Activated naive CD8-positive, alpha-beta T cell treated with anti-CD3 and anti-CD28 coated beads, Interleukin-2, amount 10 ng/mL, durations not matched to agents 7 days and 5 days (primary cell): ENCODE measurements at regions not wholly inside any gene's neighbourhood (a gene's known extent, or its start where the extent isn't known, plus 50 kb on each side); places are given as distances from the start of the nearest gene placed in this dataset.

ENCODE experiments used
- ATAC-seq: fragments of 150-1000 bp; cut with Tn5 transposase; one replicate; pipeline ENCODE4 v1.10.0; 2021; ENCODE audit warnings: low read depth, moderate library complexity
- POLR2A ChIA-PET: fragments of 350-600 bp; sonication (Branson Sonifier 250); formaldehyde crosslinking; loops from one replicate; lab custom pipeline; 2021; ENCODE audit warnings: antibody characterized with exemption; lab: Charles Lee
- DNase-seq: peaks from one replicate; pipeline ENCODE4 v3.0.0; 2021
- H3K27ac Mint-ChIP-seq: one replicate; pipeline ENCODE4 v1.8.0; 2022; ENCODE audit warnings: mild to moderate bottlenecking, mixed read lengths
- H3K27me3 Mint-ChIP-seq: one replicate; pipeline ENCODE4 v1.8.0; 2022; ENCODE audit warnings: mild to moderate bottlenecking, moderate library complexity, mixed read lengths
- H3K36me3 Mint-ChIP-seq: one replicate; pipeline ENCODE4 v1.8.0; 2021; ENCODE audit warnings: mild to moderate bottlenecking, mixed read lengths
- H3K4me1 Mint-ChIP-seq: one replicate; pipeline ENCODE4 v1.8.0; 2021; ENCODE audit warnings: mixed read lengths
- H3K4me3 Mint-ChIP-seq: one replicate; pipeline ENCODE4 v1.8.0; 2022; ENCODE audit warnings: mild to moderate bottlenecking, moderate library complexity, mixed read lengths
- H3K9me3 Mint-ChIP-seq: one replicate; pipeline ENCODE4 v1.8.0; 2021; ENCODE audit warnings: mixed read lengths

- H3K27ac Mint-ChIP-seq: no peak overlapping the region
- no peak for ATAC-seq
- H3K27me3 Mint-ChIP-seq: no peaks in the 10 kb centered on the region
- no peak overlapping the region for H3K4me3 Mint-ChIP-seq
- POLR2A ChIA-PET: no interaction called here
- H3K36me3 Mint-ChIP-seq: no peaks in the 10 kb centered on the region
- DNase-seq: no peak
- H3K4me1 Mint-ChIP-seq: no peaks in the 10 kb centered on the region
- peaks cover 7% of the 10 kb centered on the region for H3K9me3 Mint-ChIP-seq
Observed at GRCh38 chr14:82604819-82605218, 1071.2 kb upstream of the SEL1L start.

DNA sequence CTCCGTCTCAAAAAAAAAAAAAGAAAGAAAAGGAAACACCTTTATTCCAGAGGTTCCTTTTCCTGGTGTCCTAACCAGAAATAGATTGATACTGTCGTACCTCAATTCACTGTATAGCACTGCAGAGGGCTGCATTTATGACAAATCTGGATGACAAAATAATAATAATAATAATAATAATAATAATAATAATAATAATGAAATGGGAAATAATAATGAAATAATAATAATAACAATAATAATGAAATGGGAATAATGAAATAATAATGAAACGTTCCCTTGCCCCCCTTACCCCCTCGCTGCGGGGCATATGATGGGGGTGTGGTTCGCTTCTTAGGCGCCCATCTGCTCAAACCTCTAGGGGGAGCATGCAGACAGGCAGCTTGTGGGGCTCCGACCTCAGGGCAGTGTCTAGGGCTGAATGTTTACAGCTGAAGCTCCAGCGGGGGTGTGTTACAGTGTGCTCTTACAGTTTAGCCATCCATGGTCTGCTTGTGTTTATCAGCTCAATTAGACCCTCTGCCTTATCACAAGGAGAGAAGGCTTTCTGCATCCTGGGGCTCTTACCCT is 1088.3 kb upstream of the SEL1L start:
- no peaks in the 10 kb centered on the region for H3K27me3 Mint-ChIP-seq

DNA sequence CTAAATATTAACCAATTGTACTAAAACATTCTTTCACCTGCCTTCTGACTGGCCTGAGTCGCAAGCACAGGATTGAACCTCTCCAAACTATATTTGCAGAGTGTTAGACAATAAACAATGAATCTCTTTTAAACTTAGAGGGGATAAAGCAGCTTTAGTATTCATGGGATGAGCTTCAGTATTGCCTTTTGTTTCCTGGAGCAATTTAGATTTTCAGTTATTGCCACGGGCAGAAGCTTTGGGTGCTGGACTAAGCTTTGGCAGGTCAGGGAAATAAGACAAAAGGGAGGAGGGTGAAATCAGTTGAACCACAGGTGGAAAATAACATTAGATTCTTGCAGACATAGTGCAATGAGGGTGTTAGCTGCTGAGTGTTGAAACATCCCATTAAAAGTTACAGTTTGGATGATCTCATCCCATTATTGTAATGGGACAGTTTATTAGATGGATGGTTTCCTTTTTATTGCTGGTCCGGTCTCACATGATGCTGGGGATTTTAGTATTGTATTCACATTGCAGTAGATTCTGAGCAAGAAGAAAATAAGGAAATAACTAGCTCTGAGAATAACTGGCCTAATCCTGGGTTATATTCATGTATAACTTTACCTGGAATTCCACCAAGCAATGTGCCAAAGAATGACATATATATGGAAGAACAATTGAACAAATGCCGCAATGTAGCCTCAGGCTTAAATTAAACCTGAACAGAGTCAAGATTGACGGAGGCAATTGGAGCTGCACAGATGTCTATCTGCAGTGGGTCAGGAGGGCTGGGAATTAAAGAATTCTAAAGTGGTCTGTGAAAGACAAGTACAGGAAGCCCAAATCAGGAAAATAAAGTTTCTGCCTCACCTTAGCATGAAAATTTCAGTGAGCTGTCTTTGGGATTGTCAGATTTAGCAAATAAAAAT is 1092.8 kb upstream of the SEL1L start:
- POLR2A ChIA-PET: no interaction called here
- no peak for ATAC-seq
- Mint-ChIP-seq H3K9me3 (no peaks in the 10 kb centered on the region), H3K4me1 (no peaks in the 10 kb centered on the region), H3K27me3 (no peaks in the 10 kb centered on the region), H3K27ac (no peak overlapping the region), H3K4me3 (no peak overlapping the region), H3K36me3 (no peaks in the 10 kb centered on the region)
- no peak for DNase-seq

More for the DNA sequence above, 1088.3 kb upstream of the SEL1L start:
- Mint-ChIP-seq H3K4me3 (no peak overlapping the region), H3K9me3 (peaks cover 3% of the 10 kb centered on the region), H3K27ac (no peak overlapping the region), H3K4me1 (no peaks in the 10 kb centered on the region), H3K36me3 (no peaks in the 10 kb centered on the region)
- POLR2A ChIA-PET: no interaction called here
- ATAC-seq: no peak
- no peak for DNase-seq

DNA sequence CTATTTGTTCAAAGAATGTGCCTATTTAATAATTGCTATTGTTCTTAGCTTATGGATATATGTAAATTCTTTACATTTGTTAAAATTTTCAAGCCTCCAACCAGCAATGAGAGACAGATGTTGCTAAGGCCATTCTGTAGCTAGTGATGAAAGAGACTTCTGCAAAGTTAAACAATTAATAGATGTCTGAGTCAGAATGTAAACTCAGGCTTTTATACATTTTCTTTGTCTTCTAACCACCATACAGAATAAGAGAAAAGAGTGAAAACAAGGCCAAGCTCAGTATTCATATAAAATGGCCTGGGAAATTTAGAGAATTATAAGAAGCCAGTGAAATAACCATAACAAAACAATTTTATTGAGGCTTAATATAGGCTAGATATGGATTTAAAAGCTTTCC is 1102.3 kb upstream of the SEL1L start:
- Mint-ChIP-seq H3K4me1 (no peaks in the 10 kb centered on the region), H3K27ac (no peak overlapping the region), H3K27me3 (no peaks in the 10 kb centered on the region), H3K9me3 (peaks cover 5% of the 10 kb centered on the region), H3K4me3 (no peak overlapping the region), H3K36me3 (no peaks in the 10 kb centered on the region)
- POLR2A ChIA-PET: no interaction called here
- DNase-seq: no peak
- ATAC-seq: no peak

DNA sequence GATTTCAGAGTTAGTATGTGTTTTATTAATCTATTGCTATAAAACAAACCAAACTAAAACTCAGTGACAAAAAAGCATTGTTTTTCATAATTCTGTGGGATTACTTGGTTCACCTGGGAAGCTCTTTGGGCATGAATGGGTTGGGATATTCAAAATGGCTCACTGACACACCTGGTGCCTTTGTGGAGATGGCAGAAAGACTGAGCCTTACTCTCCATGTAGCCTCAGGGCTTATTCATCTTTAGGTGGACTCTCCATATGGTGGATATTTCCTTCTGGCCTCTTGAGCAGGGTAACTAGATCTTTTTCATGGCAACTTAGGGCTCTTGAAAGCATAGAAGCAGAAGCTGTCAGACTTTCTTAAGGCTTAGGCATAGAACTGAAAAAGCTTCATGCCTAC is 1102.8 kb upstream of the SEL1L start:
- no peak overlapping the region for H3K27ac Mint-ChIP-seq
- POLR2A ChIA-PET: no interaction called here
- H3K9me3 Mint-ChIP-seq: peaks cover 5% of the 10 kb centered on the region
- no peaks in the 10 kb centered on the region for H3K4me1 Mint-ChIP-seq
- no peak overlapping the region for H3K4me3 Mint-ChIP-seq
- no peaks in the 10 kb centered on the region for H3K36me3 Mint-ChIP-seq
- H3K27me3 Mint-ChIP-seq: no peaks in the 10 kb centered on the region
- DNase-seq: no peak
- no peak for ATAC-seq

GRCh38 chr14:82641050-82641540 is 1107.4 kb upstream of the SEL1L start:
- no peak for DNase-seq
- Mint-ChIP-seq H3K27ac (no peak overlapping the region), H3K9me3 (peaks cover 4% of the 10 kb centered on the region), H3K36me3 (no peaks in the 10 kb centered on the region), H3K4me1 (no peaks in the 10 kb centered on the region), H3K4me3 (no peak overlapping the region), H3K27me3 (no peaks in the 10 kb centered on the region)
- POLR2A ChIA-PET: no interaction called here
- ATAC-seq: no peak

DNA sequence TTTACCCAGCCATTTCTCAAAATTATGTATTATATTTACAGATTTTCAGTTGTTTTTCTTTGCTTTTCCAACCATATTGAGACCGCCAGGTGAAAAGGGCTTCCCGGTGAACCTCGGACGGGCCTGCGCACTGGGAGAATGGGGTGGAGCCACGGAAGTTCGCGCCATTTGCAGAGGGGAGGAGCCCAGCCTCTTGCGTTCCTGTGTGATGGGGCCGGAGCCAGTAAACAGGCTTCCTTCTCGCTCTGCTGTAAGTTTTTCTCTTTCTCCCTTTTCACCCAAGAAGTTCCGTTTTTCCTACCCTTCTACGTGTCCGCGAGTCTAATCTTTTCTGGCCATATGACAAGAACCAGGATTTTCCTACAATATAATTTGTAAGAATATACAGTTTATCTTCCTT is 1108.8 kb upstream of the SEL1L start:
- no peaks in the 10 kb centered on the region for H3K4me1 Mint-ChIP-seq
- ATAC-seq (no peak), DNase-seq (peak; percentile 19)
- H3K27ac Mint-ChIP-seq: no peak overlapping the region
- no peaks in the 10 kb centered on the region for H3K36me3 Mint-ChIP-seq
- peaks cover 4% of the 10 kb centered on the region for H3K9me3 Mint-ChIP-seq
- no peaks in the 10 kb centered on the region for H3K27me3 Mint-ChIP-seq
- POLR2A ChIA-PET: no interaction called here
- peak overlapping the region; percentile 61 for H3K4me3 Mint-ChIP-seq

DNA sequence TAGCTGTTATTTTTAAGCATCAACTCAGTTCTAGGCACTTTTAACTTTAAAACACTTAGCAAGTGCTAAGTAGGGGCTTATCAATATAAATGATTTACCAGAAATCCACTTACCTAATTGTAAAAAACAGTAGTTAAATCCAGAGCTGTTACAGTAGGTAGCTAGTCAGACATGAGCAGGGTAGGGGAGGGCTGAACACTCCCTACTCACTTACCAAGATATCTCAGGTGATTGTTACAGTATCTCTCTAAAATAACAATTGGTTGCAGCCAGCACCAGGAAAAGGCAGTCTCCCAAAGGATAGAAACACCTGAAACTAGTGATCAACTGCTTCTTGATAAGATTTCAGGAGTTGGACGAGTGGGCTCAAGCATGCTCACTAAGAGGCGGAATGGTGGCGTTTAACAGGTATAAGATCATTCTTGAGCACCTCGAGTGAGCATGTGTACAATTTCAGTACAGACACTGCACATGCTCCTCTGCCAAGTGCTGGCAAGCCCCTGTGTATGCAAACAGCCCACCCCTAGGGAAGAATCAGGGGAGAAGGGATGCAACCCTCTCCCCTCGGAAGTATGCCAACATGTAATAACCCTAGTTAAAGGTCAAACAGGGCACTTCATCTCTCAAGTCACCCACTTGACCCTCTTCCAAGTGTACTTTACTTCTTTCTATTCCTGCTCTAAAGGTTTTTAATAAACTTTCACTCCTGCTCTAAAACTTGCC is 1113.6 kb upstream of the SEL1L start:
- ATAC-seq (no peak), DNase-seq (no peak)
- no peaks in the 10 kb centered on the region for H3K36me3 Mint-ChIP-seq
- no peaks in the 10 kb centered on the region for H3K4me1 Mint-ChIP-seq
- POLR2A ChIA-PET: no interaction called here
- H3K27ac Mint-ChIP-seq: no peak overlapping the region
- H3K4me3 Mint-ChIP-seq: no peak overlapping the region
- peaks cover 5% of the 10 kb centered on the region for H3K9me3 Mint-ChIP-seq
- no peaks in the 10 kb centered on the region for H3K27me3 Mint-ChIP-seq

DNA sequence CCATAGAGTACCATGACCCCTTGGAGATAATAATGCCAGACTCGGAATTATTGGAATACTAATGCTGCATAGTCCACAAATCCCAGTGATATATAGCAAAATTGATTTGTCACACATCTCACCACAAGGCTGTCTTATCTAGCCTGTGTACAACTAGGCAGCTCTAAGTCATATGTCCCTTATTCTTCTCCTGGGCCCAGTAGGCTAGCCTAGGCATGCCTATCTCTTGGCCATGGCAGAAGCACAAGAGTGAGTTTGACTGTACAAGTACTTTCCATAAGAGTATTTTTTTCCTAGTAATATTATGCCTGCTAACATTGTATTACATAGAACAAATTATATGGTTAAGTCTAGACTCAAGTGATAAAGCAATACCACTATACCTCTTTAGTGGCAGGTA is 1122.1 kb upstream of the SEL1L start:
- POLR2A ChIA-PET: no interaction called here
- Mint-ChIP-seq H3K4me3 (no peak overlapping the region), H3K9me3 (no peaks in the 10 kb centered on the region), H3K27ac (no peak overlapping the region), H3K27me3 (no peaks in the 10 kb centered on the region), H3K36me3 (no peaks in the 10 kb centered on the region), H3K4me1 (no peaks in the 10 kb centered on the region)
- DNase-seq (no peak), ATAC-seq (no peak)

DNA sequence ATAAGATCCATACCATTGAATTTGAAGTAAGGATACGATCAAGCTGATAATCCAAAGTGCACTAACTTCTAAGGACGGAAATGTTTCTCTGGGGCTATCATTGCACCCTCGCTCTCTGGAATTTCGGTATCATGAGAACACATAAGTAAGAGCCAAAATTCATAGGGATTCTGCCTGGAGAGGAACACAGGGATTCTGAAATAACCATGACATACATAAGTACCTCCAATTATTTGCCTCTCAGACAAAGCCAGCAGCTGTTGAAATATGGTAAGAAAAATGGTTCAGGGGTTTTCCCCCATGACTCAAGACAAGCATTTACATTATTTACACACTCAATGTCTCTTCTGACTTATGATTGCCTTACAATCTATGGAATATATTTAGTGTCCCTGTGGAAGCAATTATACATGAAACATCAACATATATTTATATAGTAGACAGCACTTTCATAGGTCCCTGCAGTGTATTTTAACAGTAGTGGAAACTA is 1123.6 kb upstream of the SEL1L start:
- Mint-ChIP-seq H3K4me1 (no peaks in the 10 kb centered on the region), H3K4me3 (no peak overlapping the region), H3K36me3 (no peaks in the 10 kb centered on the region), H3K27me3 (no peaks in the 10 kb centered on the region), H3K27ac (no peak overlapping the region), H3K9me3 (no peaks in the 10 kb centered on the region)
- no peak for DNase-seq
- POLR2A ChIA-PET: no interaction called here
- ATAC-seq: no peak

GRCh38 chr14:82661258-82661657 is 1127.6 kb upstream of the SEL1L start:
- no peaks in the 10 kb centered on the region for H3K4me1 Mint-ChIP-seq
- H3K36me3 Mint-ChIP-seq: no peaks in the 10 kb centered on the region
- ATAC-seq: no peak
- H3K4me3 Mint-ChIP-seq: no peak overlapping the region
- H3K27ac Mint-ChIP-seq: no peak overlapping the region
- H3K9me3 Mint-ChIP-seq: no peaks in the 10 kb centered on the region
- H3K27me3 Mint-ChIP-seq: no peaks in the 10 kb centered on the region
- DNase-seq: no peak
- POLR2A ChIA-PET: no interaction called here

DNA sequence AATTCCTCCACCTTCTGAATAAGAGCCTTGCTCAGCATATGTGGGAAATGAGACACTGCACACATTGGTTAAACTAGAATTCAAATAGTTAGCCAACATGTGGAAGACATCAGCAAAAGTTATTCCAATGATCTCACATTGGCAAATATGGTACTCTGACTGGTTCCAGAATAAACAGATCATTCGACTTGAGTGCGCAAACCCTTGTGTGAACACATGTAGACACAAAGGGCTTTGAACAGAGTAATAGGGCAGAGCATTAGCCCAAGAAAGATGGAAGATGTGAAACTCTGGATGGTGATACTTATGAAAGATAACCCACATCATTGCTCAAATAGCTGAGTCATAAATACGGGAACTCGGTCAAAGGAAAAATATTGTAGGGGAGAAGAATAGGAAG is 1133.4 kb upstream of the SEL1L start:
- no peak overlapping the region for H3K4me3 Mint-ChIP-seq
- H3K4me1 Mint-ChIP-seq: no peaks in the 10 kb centered on the region
- no peaks in the 10 kb centered on the region for H3K36me3 Mint-ChIP-seq
- no peak for ATAC-seq
- POLR2A ChIA-PET: no interaction called here
- no peak for DNase-seq
- H3K9me3 Mint-ChIP-seq: peaks cover 3% of the 10 kb centered on the region
- H3K27me3 Mint-ChIP-seq: no peaks in the 10 kb centered on the region
- no peak overlapping the region for H3K27ac Mint-ChIP-seq

DNA sequence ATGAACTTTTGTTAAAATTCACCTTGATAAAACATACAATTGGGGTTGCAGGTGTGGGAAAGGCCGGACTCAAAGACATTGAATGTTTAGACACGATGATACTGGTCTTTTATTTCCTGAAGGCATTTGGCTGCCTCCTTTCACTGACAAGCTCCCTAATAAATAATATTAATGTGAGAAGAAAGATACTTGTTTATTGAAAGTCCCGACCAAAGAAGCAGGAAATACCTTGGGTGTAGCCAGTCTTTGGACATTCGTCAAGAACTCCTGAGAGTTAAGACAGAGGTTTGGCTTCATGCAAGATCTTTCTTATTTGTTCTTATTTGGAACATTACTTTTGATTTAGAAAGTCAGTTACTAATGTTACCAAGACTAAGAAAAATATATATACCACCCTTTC is 1133.8 kb upstream of the SEL1L start:
- Mint-ChIP-seq H3K9me3 (peaks cover 3% of the 10 kb centered on the region), H3K4me3 (no peak overlapping the region), H3K4me1 (no peaks in the 10 kb centered on the region), H3K27me3 (no peaks in the 10 kb centered on the region), H3K36me3 (no peaks in the 10 kb centered on the region), H3K27ac (no peak overlapping the region)
- POLR2A ChIA-PET: no interaction called here
- no peak for DNase-seq
- ATAC-seq: no peak
